ENCODE measurements at regions not wholly inside any gene's neighbourhood (a gene's known extent, or its start where the extent isn't known, plus 50 kb on each side); places are given as distances from the start of the nearest gene placed in this dataset.

DNA sequence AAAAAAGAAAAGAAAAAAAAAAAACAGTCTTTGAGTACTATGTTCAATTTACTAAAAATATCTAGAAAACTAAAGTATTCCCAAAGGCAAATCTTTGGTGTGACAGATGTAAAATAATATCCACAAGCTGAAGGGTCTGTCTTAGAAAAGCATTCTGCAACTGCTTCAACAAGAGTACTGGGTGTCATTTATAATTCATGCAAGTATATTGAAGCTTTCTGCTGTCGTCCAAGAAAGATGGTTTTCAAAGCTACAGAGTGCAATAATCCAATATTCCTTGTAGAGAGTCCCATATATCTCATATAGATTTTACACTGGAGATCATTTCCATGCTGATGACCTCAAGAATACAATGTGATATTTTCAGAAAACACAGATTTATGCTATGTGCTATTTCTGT is 90.9 kb upstream of the SUCLG2 start:
- POLR2A ChIA-PET = no interaction called here
- dilution Hi-C loops (cut with MboI; ENCODE audit: extremely low pct_ligation_motif_present, low sequenced_read_pairs) = no loop called here
- intact Hi-C loops (cut with micrococcal nuclease) = no loop called here

More for the DNA sequence above, 90.9 kb upstream of the SUCLG2 start:
- Histone ChIP-seq H3K4me1 (ENCODE audit: control insufficient read depth, extremely low read depth, insufficient read depth, low read length) (no peaks in the 10 kb centered on the region), H3K9me3 (replicated peaks; ENCODE audit: control insufficient read depth, insufficient read depth, low read length) (no peaks in the 10 kb centered on the region), H3K4me3 (replicated peaks in 1 of 3; ENCODE audit: insufficient read depth in 1 of 3, low read depth in 1 of 3, low read length in 3 of 3) (no peak overlapping the region), H4K20me1 (replicated peaks; ENCODE audit: control insufficient read depth, extremely low read depth, insufficient read depth, low read length) (no peaks in the 10 kb centered on the region), H3K4me2 (ENCODE audit: insufficient read depth, low read length) (no peak overlapping the region), H3K79me2 (ENCODE audit: control insufficient read depth, insufficient read depth, low read length) (no peaks in the 10 kb centered on the region), H3K27ac (ENCODE audit: insufficient read depth, low read depth, low read length) (no peak overlapping the region), H3K9ac (replicated peaks; ENCODE audit: extremely low read depth, insufficient read depth, low read length) (no peak overlapping the region), H3K27me3 (ENCODE audit: control insufficient read depth in 2 of 2, insufficient read depth in 2 of 2, low read length in 2 of 2) (no peaks in the 10 kb centered on the region), H3K36me3 (ENCODE audit: control insufficient read depth in 2 of 2, extremely low read depth in 1 of 2, insufficient read depth in 2 of 2, low read length in 2 of 2) (no peaks in the 10 kb centered on the region), H2AFZ (ENCODE audit: low read depth, low read length) (no peak overlapping the region), H3K9me1 (replicated peaks; ENCODE audit: control insufficient read depth, extremely low read depth, insufficient read depth, low read length) (no peaks in the 10 kb centered on the region)
- TF ChIP-seq GATA2 (IDR thresholded peaks at IDR 0.05; ENCODE audit: insufficient read depth, insufficient read length, low read depth, low read length) = no peak
- TF ChIP-seq JUN (IDR thresholded peaks at IDR 0.05; ENCODE audit: borderline replicate concordance, insufficient read depth, insufficient read length, low read depth) = no peak
- TF ChIP-seq EZH2 (IDR thresholded peaks at IDR 0.05; ENCODE audit: borderline replicate concordance, low read depth, low read length, severe bottlenecking) = no peak
- no peak for TF ChIP-seq FOS (IDR thresholded peaks at IDR 0.05; ENCODE audit: borderline replicate concordance, insufficient read depth, low read length)
- TF ChIP-seq, protein P1, sequence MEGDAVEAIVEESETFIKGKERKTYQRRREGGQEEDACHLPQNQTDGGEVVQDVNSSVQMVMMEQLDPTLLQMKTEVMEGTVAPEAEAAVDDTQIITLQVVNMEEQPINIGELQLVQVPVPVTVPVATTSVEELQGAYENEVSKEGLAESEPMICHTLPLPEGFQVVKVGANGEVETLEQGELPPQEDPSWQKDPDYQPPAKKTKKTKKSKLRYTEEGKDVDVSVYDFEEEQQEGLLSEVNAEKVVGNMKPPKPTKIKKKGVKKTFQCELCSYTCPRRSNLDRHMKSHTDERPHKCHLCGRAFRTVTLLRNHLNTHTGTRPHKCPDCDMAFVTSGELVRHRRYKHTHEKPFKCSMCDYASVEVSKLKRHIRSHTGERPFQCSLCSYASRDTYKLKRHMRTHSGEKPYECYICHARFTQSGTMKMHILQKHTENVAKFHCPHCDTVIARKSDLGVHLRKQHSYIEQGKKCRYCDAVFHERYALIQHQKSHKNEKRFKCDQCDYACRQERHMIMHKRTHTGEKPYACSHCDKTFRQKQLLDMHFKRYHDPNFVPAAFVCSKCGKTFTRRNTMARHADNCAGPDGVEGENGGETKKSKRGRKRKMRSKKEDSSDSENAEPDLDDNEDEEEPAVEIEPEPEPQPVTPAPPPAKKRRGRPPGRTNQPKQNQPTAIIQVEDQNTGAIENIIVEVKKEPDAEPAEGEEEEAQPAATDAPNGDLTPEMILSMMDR (IDR thresholded peaks at IDR 0.05; ENCODE audit: extremely low read depth in 1 of 2, insufficient read depth in 1 of 2, low read depth in 1 of 2, low read length in 2 of 2) = no peak
- no peak for TF ChIP-seq POLR2A (IDR thresholded peaks at IDR 0.05; ENCODE audit: low read depth, low read length)
- TF ChIP-seq POLR2AphosphoS5 (IDR thresholded peaks at IDR 0.05; ENCODE audit: insufficient read depth, low read depth, low read length) = no peak
- no peak for TF ChIP-seq MYC (IDR thresholded peaks at IDR 0.05; ENCODE audit: low read depth, low read length)
- TF ChIP-seq MAX (IDR thresholded peaks at IDR 0.05; ENCODE audit: insufficient read depth, insufficient read length) = no peak
- DNase-seq (ENCODE audit: low read depth, low spot score) = no peak
- FAIRE-seq = no peak
- no TSS peak for BruUV-seq (replicated peaks)
- CTCF ChIA-PET = interaction anchor here (1.0 kb wide), 1 partner anchor 8 kb away, joined by 3 read pairs; no protein-coding TSS in a partner anchor

Data from endothelial cell of umbilical vein (primary cell).